GM19463 (cell line): ENCODE measurements at regions not wholly inside any gene's neighbourhood (a gene's known extent, or its start where the extent isn't known, plus 50 kb on each side); places are given as distances from the start of the nearest gene placed in this dataset.
"Not testable (repeated sequence)": the region's sequence is repeated elsewhere in the genome, so short reads cannot be mapped to it uniquely, and the experiment has no call there.

ENCODE experiments used
- ATAC-seq: cut with Tn5 transposase; IDR thresholded peaks from one replicate; pipeline ENCODE4 v1.9.1; 2021; ENCODE audit warnings: mild to moderate bottlenecking, moderate library complexity; ENCODE audit not compliant: unreplicated experiment

DNA sequence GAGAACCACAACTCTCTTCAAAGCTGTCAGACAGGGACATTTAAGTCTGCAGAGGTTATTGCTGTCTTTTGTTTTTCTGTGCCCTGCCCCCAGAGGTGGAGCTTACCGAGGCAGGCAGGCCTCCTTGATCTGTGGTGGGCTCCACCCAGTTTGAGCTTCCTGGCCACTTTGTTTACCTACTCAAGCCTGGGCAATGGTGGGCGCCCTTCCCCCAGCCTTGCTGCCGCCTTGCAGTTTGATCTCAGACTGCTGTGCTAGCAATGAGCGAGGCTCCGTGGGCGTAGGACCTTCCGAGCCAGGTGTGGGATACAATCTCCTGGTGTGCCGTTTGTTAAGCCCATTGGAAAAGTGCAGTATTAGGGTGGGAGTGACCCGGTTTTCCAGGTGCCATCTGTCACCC lies 822.1 kb downstream of the KCNMA1 start:
- not testable (repeated sequence) for ATAC-seq

GRCh38 chr10:76811430-76811829 lies 826.2 kb downstream of the KCNMA1 start:
- ATAC-seq: no peak

GRCh38 chr10:76788452-76788811 lies 849.2 kb downstream of the KCNMA1 start:
- ATAC-seq: no peak

GRCh38 chr10:76787746-76788451 lies 849.7 kb downstream of the KCNMA1 start:
- no peak for ATAC-seq

GRCh38 chr10:76786504-76787072 lies 851.0 kb downstream of the KCNMA1 start:
- no peak for ATAC-seq

DNA sequence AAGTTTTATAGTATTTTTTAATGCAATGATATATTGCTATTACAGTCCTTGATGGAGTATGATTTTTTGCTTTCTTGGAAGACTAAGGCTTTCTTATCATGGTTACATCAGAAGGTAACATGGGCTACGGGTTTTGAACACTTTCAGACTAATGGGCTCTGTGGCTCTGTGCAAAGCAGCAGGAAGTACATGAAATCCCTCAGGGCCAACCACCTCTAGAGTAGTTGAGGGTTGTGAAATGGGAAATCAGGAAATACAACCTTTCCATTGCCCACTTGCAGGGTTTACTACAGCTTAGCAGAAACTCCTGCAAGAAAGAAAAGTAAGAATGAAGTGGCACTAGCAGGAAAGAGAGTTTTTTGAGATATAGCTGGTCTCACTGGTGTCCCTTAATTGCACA lies 853.5 kb downstream of the KCNMA1 start:
- ATAC-seq: no peak

DNA sequence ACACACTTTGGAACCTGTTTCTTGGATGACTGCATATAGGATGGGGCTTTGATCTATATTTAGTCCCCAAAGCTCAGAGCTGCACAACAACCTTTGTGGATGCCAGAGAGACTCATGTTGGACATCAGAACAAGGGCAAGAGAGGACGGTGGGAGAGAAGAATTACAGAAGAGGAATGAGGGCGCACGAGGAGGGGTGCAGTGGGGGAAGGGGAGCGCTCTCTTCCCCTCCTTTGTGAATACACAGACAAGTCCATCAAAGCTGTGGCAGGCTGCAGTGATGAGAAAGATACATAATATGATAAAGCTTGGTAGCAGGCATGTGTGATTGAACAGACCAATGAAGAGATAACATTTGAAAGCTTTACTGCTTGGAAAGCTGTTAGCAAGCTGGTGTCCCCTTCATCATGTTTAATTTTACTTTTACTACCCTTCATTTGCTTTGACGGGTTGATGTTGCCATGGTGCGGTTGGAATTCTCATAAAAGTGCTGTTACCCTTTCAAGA lies 857.8 kb downstream of the KCNMA1 start:
- ATAC-seq: no peak

- ATAC-seq: no peak
Observed at GRCh38 chr10:76778914-76779795, 858.5 kb downstream of the KCNMA1 start.

GRCh38 chr10:76774987-76775603 lies 862.5 kb downstream of the KCNMA1 start:
- no peak for ATAC-seq

GRCh38 chr10:76769582-76769981 lies 868.0 kb downstream of the KCNMA1 start:
- ATAC-seq: no peak

DNA sequence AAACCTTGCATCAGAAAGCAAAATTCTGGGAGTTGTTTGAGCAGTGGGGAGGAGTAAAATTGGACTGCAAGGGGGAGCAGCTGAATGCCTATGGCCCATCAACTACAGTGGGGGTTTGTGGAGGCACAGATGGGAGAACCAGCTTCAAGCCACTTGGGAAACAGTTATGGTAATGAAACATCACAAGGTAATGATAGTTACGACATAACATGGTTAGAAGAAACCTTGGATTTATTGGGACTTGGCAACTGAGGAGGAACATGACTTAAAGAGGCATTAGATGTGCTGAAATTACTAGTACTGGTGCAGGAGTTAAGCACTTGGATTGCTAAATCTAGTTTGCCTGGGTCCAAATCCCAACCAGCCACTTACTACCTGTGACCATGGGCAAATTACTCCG lies 868.4 kb downstream of the KCNMA1 start:
- no peak for ATAC-seq

GRCh38 chr10:76766682-76767081 lies 870.9 kb downstream of the KCNMA1 start:
- no peak for ATAC-seq

GRCh38 chr10:76764921-76765320 lies 872.7 kb downstream of the KCNMA1 start:
- ATAC-seq: not testable (repeated sequence)

GRCh38 chr10:76764177-76764576 lies 873.4 kb downstream of the KCNMA1 start:
- ATAC-seq: no peak

GRCh38 chr10:76763376-76763775 lies 874.2 kb downstream of the KCNMA1 start:
- no peak for ATAC-seq

GRCh38 chr10:76759681-76760080 lies 877.9 kb downstream of the KCNMA1 start:
- ATAC-seq: no peak

DNA sequence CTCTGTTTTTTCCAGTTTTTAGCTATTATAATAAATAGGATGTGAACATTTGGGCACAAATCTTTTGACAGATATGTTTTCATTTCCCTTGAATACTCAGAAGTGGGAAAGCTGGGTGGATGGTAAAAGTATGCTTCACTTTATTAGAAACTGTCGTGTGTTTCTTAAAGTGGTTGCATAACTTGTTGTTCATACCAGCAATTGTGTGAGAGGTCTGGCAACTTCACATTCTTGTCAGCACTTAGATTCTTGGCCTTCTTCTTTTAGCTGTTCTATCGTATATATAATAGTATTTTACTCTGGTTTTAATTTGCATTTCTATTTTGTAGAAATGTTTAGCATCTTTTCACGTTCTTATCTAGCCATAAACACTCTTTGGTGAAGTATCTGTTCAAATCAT lies 894.4 kb downstream of the KCNMA1 start:
- ATAC-seq: no peak

DNA sequence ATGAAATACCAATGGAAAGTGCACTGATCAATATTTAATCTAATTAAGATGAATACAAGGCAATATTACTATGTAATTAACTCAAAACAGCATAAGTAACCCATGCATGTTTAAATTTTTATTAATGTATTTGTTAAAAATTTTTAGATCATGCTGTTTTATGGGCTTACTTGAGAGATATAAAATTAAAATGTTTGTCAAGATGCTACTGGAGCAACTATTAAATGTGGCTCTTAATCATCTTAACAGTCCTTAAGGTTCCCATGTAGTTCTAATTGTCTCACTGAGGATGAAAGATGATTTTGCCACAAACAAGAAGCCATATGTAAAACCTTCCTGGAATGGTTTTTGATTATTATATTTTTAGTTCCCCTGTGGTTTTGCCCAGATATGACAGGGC lies 897.1 kb downstream of the KCNMA1 start:
- ATAC-seq: no peak

DNA sequence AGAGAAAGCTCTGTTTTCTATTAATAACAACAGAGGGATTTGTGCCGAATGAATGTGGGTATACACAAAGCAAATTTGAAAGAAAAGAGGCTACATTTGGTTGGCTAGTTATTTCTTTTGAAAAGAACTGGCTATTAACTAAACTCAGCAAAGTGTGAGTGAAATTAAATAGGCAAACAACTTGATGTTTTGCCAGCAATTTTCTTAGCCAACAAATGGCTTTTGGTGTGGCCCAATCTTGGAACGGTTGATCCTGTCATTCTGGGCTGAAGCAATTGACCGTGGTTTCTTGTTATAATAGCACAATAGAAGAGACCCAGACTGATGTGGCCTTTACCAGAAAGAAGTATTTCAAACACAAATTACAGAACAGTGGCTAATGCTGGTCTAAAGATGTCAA lies 898.6 kb downstream of the KCNMA1 start:
- ATAC-seq: no peak

DNA sequence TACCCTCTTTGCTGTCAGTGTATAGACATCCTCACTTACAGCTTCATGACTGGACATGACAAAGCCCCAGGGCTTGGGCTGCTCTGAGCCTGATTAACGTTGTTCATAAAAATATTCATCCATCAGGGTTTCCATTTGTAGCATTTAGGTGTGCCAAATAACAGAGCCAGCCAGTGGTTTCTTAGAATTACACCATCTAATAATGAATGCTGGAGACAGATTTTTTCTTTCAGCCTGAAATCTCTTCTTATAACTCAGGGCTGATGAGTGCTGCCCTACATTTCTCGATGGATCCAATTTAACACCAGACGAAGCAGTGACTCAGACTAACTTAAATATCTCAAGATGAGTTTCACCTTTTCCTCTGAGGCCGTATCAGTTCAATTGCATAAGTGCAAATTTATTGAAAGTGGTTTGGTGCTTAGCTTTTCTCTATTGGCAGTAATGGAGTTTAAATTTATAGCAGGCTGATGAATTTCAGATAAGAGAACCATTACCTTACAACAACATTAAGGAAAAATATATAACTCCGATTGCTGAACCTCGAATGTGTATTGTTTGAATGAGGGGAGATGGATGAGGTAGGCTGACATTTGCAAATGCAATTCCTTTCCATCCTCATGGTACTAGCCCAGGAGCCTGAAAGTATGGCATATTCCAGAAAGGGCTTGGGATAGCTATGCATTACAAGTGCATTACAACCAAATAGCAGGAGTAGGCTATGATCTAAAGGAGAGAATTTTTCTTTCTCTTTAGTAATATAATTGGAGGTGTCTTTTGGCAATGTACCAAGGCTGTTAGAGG lies 900.6 kb downstream of the KCNMA1 start:
- ATAC-seq: no peak

GRCh38 chr10:76736392-76736791 lies 901.2 kb downstream of the KCNMA1 start:
- no peak for ATAC-seq
